ENCODE measurements at regions not wholly inside any gene's neighbourhood (a gene's known extent, or its start where the extent isn't known, plus 50 kb on each side); places are given as distances from the start of the nearest gene placed in this dataset.

GRCh38 chr5:56361398-56361797 lies 128.3 kb upstream of the ANKRD55 start:
- peak; percentile 19 for DNase-seq

GRCh38 chr5:56360816-56361215 lies 127.7 kb upstream of the ANKRD55 start:
- DNase-seq = peak; percentile 58

- DNase-seq = no peak
Measured at GRCh38 chr5:56359809-56360685, 126.9 kb upstream of the ANKRD55 start.

- no peak for DNase-seq
Measured at GRCh38 chr5:56358703-56359681, 125.9 kb upstream of the ANKRD55 start.

GRCh38 chr5:56358046-56358445 lies 124.9 kb upstream of the ANKRD55 start:
- DNase-seq = no peak

GRCh38 chr5:56357426-56357825 lies 124.3 kb upstream of the ANKRD55 start:
- DNase-seq = no peak

- DNase-seq = no peak
Measured at GRCh38 chr5:56356836-56357160, 123.7 kb upstream of the ANKRD55 start.

- DNase-seq = no peak
Measured at GRCh38 chr5:56356121-56356835, 123.1 kb upstream of the ANKRD55 start.

GRCh38 chr5:56354836-56355235 lies 121.7 kb upstream of the ANKRD55 start:
- DNase-seq = no peak

- peak; percentile 42 for DNase-seq
Measured at GRCh38 chr5:56352808-56353590, 119.9 kb upstream of the ANKRD55 start.

- no peak for DNase-seq
Measured at GRCh38 chr5:56350597-56351170, 117.6 kb upstream of the ANKRD55 start.

- no peak for DNase-seq
Measured at GRCh38 chr5:56350011-56350596, 117.0 kb upstream of the ANKRD55 start.

- DNase-seq = no peak
Measured at GRCh38 chr5:56349461-56349860, 116.3 kb upstream of the ANKRD55 start.

GRCh38 chr5:56346741-56347535 lies 113.8 kb upstream of the ANKRD55 start:
- DNase-seq = peak; percentile 44

GRCh38 chr5:56346044-56346710 lies 113.0 kb upstream of the ANKRD55 start:
- no peak for DNase-seq

- no peak for DNase-seq
Measured at GRCh38 chr5:56345352-56345751, 112.2 kb upstream of the ANKRD55 start.

- no peak for DNase-seq
Measured at GRCh38 chr5:56344594-56344993, 111.5 kb upstream of the ANKRD55 start.

- no peak for DNase-seq
Measured at GRCh38 chr5:56343988-56344387, 110.9 kb upstream of the ANKRD55 start.

- no peak for DNase-seq
Measured at GRCh38 chr5:56342616-56343015, 109.5 kb upstream of the ANKRD55 start.

Measured in hematopoietic multipotent progenitor cell treated with erythropoietin and hydrocortisone succinate and interleukin-3 and kit ligand, for 4 days (in vitro differentiated cells).